WTC11 (cell line): ENCODE measurements at regions not wholly inside any gene's neighbourhood (a gene's known extent, or its start where the extent isn't known, plus 50 kb on each side); places are given as distances from the start of the nearest gene placed in this dataset.

Experiments used
- ATAC-seq: fragments of 200-7000 bp; cut with Tn5 transposase; 2 replicates; pipeline ENCODE4 v1.10.0; 2021; ENCODE audit warnings: mild to moderate bottlenecking, moderate library complexity
- CTCF ChIA-PET: fragments of 300-600 bp; sonication (Branson Sonifier 250); formaldehyde crosslinking; loops from one replicate; lab custom pipeline; 2021; ENCODE audit warnings: antibody characterized with exemption; lab: Charles Lee
- POLR2A ChIA-PET: fragments of 350-600 bp; sonication (Branson Sonifier 250); formaldehyde crosslinking; loops from one replicate; lab custom pipeline; 2021; ENCODE audit warnings: antibody characterized with exemption; lab: Charles Lee
- DNase-seq: peaks from one replicate; pipeline ENCODE4 v3.0.0; 2021; ENCODE audit warnings: low spot score
- H3K27ac Mint-ChIP-seq: 2 replicates; pipeline ENCODE4 v1.8.0; 2021; ENCODE audit warnings: mixed read lengths
- H3K27me3 Mint-ChIP-seq: 2 replicates; pipeline ENCODE4 v1.8.0; 2021; ENCODE audit warnings: low read depth, mild to moderate bottlenecking, moderate library complexity, mixed read lengths
- H3K36me3 Mint-ChIP-seq: 2 replicates; pipeline ENCODE4 v1.8.0; 2021; ENCODE audit warnings: mixed read lengths
- H3K4me1 Mint-ChIP-seq: 2 replicates; pipeline ENCODE4 v1.8.0; 2022; ENCODE audit warnings: mixed read lengths
- H3K4me3 Mint-ChIP-seq: 2 replicates; pipeline ENCODE4 v1.8.0; 2021; ENCODE audit warnings: mild to moderate bottlenecking, moderate library complexity, mixed read lengths
- H3K9me3 Mint-ChIP-seq: 2 replicates; pipeline ENCODE4 v1.8.0; 2021; ENCODE audit warnings: mixed read lengths
- ATF6 ChIP-seq: sonication (generic); formaldehyde crosslinking; IDR thresholded peaks from 2 replicates; pipeline ENCODE4 v1.8.1; 2023; ENCODE audit warnings: mild to moderate bottlenecking, missing genetic modification reagents
- CBFB ChIP-seq: sonication (generic); formaldehyde crosslinking; IDR thresholded peaks from 2 replicates; pipeline ENCODE4 v1.8.1; 2022; ENCODE audit warnings: mild to moderate bottlenecking, low read depth, missing genetic modification reagents
- E2F4 ChIP-seq: sonication (generic); formaldehyde crosslinking; IDR thresholded peaks from 2 replicates; pipeline ENCODE4 v1.8.1; 2022; ENCODE audit warnings: low read depth, mild to moderate bottlenecking, moderate library complexity, missing genetic modification reagents, borderline replicate concordance
- FOXP4 ChIP-seq: sonication (generic); formaldehyde crosslinking; IDR thresholded peaks from 2 replicates; pipeline ENCODE4 v1.8.0; 2022; ENCODE audit warnings: mild to moderate bottlenecking, missing genetic modification reagents
- GTF2I ChIP-seq: fragments of 250-450 bp; sonication (Bioruptor Pico); conservative IDR thresholded peaks from 2 replicates; pipeline ENCODE4 v1.4.0; 2021; ENCODE audit warnings: mild to moderate bottlenecking
- JAZF1 ChIP-seq: fragments of 250-450 bp; sonication (Bioruptor Pico); IDR thresholded peaks from 2 replicates; pipeline ENCODE4 v1.9.0; 2021; ENCODE audit warnings: moderate library complexity, mild to moderate bottlenecking, inconsistent platforms
- MXD4 ChIP-seq: fragments of 250-450 bp; sonication (Bioruptor Pico); IDR thresholded peaks from 2 replicates; pipeline ENCODE4 v1.8.0; 2021; ENCODE audit warnings: mild to moderate bottlenecking, moderate library complexity, borderline replicate concordance
- NFATC4 ChIP-seq: fragments of 250-450 bp; sonication (Bioruptor Pico); IDR thresholded peaks from 2 replicates; pipeline ENCODE4 v1.9.0; 2021; ENCODE audit warnings: mild to moderate bottlenecking
- PREB ChIP-seq: sonication (generic); formaldehyde crosslinking; IDR thresholded peaks from 2 replicates; pipeline ENCODE4 v1.8.1; 2022; ENCODE audit warnings: mild to moderate bottlenecking, missing genetic modification reagents, moderate library complexity, borderline replicate concordance
- TP53 ChIP-seq: sonication (generic); formaldehyde crosslinking; IDR thresholded peaks from 2 replicates; pipeline ENCODE4 v1.8.1; 2023; ENCODE audit warnings: mild to moderate bottlenecking, missing genetic modification reagents
- ZNF121 ChIP-seq: sonication (generic); formaldehyde crosslinking; IDR thresholded peaks from 2 replicates; pipeline ENCODE4 v1.8.0; 2023; ENCODE audit warnings: missing genetic modification reagents
- ZNF263 ChIP-seq: sonication (generic); formaldehyde crosslinking; IDR thresholded peaks from 2 replicates; pipeline ENCODE4 v1.8.1; 2022; ENCODE audit warnings: low read depth, mild to moderate bottlenecking, moderate library complexity, missing genetic modification reagents
- ZNF317 ChIP-seq: sonication (generic); formaldehyde crosslinking; IDR thresholded peaks from 2 replicates; pipeline ENCODE4 v1.8.1; 2023; ENCODE audit warnings: low read depth, mild to moderate bottlenecking, moderate library complexity, missing genetic modification reagents, borderline replicate concordance
- ZNF512 ChIP-seq: sonication (generic); formaldehyde crosslinking; IDR thresholded peaks from 2 replicates; pipeline ENCODE4 v1.8.1; 2022; ENCODE audit warnings: missing genetic modification reagents, borderline replicate concordance
- TF ChIP-seq, protein P1 (sequence below): fragments of 250-450 bp; sonication (Bioruptor Pico); IDR thresholded peaks from 2 replicates; pipeline ENCODE4 v1.9.0; 2021; ENCODE audit warnings: mild to moderate bottlenecking
- TF ChIP-seq, protein P2 (sequence below): sonication (generic); formaldehyde crosslinking; conservative IDR thresholded peaks from 2 replicates; pipeline ENCODE4 v1.8.1; 2022; ENCODE audit warnings: mild to moderate bottlenecking, missing genetic modification reagents
- TF ChIP-seq, protein P3 (sequence below): sonication (generic); formaldehyde crosslinking; IDR thresholded peaks from 2 replicates; pipeline ENCODE4 v1.8.0; 2022; ENCODE audit warnings: mild to moderate bottlenecking, missing genetic modification reagents
- TF ChIP-seq, protein P4 (sequence below): fragments of 250-450 bp; sonication (Bioruptor Pico); IDR thresholded peaks from 2 replicates; pipeline ENCODE4 v1.9.0; 2021; ENCODE audit warnings: mild to moderate bottlenecking

DNA sequence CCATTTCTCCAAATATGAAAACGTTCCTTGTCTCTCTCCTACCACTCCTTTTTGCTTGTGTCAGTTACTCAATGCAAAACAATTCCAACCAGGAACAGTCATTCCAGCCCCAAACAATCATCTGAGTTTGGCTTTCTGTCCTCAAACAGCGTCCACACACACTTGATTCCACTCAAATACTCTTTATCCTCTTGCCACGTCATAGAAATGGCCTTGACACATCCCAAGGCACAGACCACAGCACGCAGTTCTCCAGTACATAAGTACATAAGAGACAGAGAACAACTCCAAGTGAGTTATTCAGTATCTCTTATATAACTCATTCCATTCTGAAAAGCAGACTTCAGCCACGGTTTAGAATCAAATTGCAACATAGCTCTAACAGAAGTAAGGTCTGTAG, 299.2 kb downstream of the RPS29 start (continued):
- TF ChIP-seq ATF6 (CRISPR knock-in tag) (no peak), ZNF317 (no peak)

- peaks cover 9% of the 10 kb centered on the region; the same call in 1 of the 2 replicates for H3K4me1 Mint-ChIP-seq
- DNase-seq (no peak), ATAC-seq (no peak)
- peaks cover 23% of the 10 kb centered on the region for H3K9me3 Mint-ChIP-seq
- POLR2A ChIA-PET, result no interaction called here
- CTCF ChIA-PET, result no interaction called here
- H3K36me3 Mint-ChIP-seq, result 0 out of 2 replicates have a peak, but pooled peaks cover 4% of the 10 kb centered on the region
- TF ChIP-seq NFATC4 (CRISPR knock-in tag) (no peak), ZNF121 (CRISPR knock-in tag) (no peak)
- TF ChIP-seq, protein P1, sequence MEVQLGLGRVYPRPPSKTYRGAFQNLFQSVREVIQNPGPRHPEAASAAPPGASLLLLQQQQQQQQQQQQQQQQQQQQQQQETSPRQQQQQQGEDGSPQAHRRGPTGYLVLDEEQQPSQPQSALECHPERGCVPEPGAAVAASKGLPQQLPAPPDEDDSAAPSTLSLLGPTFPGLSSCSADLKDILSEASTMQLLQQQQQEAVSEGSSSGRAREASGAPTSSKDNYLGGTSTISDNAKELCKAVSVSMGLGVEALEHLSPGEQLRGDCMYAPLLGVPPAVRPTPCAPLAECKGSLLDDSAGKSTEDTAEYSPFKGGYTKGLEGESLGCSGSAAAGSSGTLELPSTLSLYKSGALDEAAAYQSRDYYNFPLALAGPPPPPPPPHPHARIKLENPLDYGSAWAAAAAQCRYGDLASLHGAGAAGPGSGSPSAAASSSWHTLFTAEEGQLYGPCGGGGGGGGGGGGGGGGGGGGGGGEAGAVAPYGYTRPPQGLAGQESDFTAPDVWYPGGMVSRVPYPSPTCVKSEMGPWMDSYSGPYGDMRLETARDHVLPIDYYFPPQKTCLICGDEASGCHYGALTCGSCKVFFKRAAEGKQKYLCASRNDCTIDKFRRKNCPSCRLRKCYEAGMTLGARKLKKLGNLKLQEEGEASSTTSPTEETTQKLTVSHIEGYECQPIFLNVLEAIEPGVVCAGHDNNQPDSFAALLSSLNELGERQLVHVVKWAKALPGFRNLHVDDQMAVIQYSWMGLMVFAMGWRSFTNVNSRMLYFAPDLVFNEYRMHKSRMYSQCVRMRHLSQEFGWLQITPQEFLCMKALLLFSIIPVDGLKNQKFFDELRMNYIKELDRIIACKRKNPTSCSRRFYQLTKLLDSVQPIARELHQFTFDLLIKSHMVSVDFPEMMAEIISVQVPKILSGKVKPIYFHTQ (CRISPR knock-in tag), result no peak
- peaks cover 6% of the 10 kb centered on the region for H3K27me3 Mint-ChIP-seq
- H3K27ac Mint-ChIP-seq, result no peak overlapping the region
- no peak overlapping the region for H3K4me3 Mint-ChIP-seq
Observed at GRCh38 chr14:49286257-49286983, 299.8 kb downstream of the RPS29 start.

GRCh38 chr14:49280566-49280965, 305.6 kb downstream of the RPS29 start:
- no peak for ATAC-seq
- H3K9me3 Mint-ChIP-seq, result peaks cover 30% of the 10 kb centered on the region
- no peak overlapping the region for H3K4me3 Mint-ChIP-seq
- TF ChIP-seq NFATC4 (CRISPR knock-in tag) (no peak), ZNF263 (CRISPR knock-in tag) (no peak), E2F4 (CRISPR knock-in tag) (no peak), MXD4 (no peak), JAZF1 (CRISPR knock-in tag) (no peak), TP53 (CRISPR knock-in tag) (no peak), FOXP4 (CRISPR knock-in tag) (no peak), CBFB (CRISPR knock-in tag) (no peak), ZNF512 (CRISPR knock-in tag) (no peak), PREB (CRISPR knock-in tag) (no peak), GTF2I (CRISPR knock-in tag) (no peak)
- TF ChIP-seq, protein P2, sequence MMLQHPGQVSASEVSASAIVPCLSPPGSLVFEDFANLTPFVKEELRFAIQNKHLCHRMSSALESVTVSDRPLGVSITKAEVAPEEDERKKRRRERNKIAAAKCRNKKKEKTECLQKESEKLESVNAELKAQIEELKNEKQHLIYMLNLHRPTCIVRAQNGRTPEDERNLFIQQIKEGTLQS (CRISPR knock-in tag), result no peak
- TF ChIP-seq, protein P3, sequence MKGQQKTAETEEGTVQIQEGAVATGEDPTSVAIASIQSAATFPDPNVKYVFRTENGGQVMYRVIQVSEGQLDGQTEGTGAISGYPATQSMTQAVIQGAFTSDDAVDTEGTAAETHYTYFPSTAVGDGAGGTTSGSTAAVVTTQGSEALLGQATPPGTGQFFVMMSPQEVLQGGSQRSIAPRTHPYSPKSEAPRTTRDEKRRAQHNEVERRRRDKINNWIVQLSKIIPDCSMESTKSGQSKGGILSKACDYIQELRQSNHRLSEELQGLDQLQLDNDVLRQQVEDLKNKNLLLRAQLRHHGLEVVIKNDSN (CRISPR knock-in tag), result no peak
- TF ChIP-seq, protein P4, sequence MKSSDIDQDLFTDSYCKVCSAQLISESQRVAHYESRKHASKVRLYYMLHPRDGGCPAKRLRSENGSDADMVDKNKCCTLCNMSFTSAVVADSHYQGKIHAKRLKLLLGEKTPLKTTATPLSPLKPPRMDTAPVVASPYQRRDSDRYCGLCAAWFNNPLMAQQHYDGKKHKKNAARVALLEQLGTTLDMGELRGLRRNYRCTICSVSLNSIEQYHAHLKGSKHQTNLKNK, result no peak
- TF ChIP-seq, all 79 proteins: peak for 0
- CTCF ChIA-PET, result no interaction called here
- Mint-ChIP-seq H3K4me1 (peaks cover 11% of the 10 kb centered on the region; the same call in 1 of the 2 replicates), H3K27ac (no peak overlapping the region), H3K36me3 (no peaks in the 10 kb centered on the region), H3K27me3 (no peaks in the 10 kb centered on the region; the same call in 1 of the 2 replicates)
- no peak for DNase-seq
- POLR2A ChIA-PET, result no interaction called here
